ENCODE measurements at regions not wholly inside any gene's neighbourhood (a gene's known extent, or its start where the extent isn't known, plus 50 kb on each side); places are given as distances from the start of the nearest gene placed in this dataset.

GRCh38 chr7:42617071-42617765 lies 294.7 kb downstream of the C7orf25 start:
- no peak for DNase-seq

- DNase-seq, result no peak
Measured at GRCh38 chr7:42614636-42615035, 297.2 kb downstream of the C7orf25 start.

GRCh38 chr7:42611961-42612360 lies 299.9 kb downstream of the C7orf25 start:
- no peak for DNase-seq

GRCh38 chr7:42611289-42611928 lies 300.5 kb downstream of the C7orf25 start:
- DNase-seq, result no peak

GRCh38 chr7:42606193-42606905 lies 305.5 kb downstream of the C7orf25 start:
- no peak for DNase-seq

- DNase-seq, result no peak
Measured at GRCh38 chr7:42605406-42606192, 306.3 kb downstream of the C7orf25 start.

- DNase-seq, result no peak
Measured at GRCh38 chr7:42603496-42603895, 308.4 kb downstream of the C7orf25 start.

GRCh38 chr7:42597300-42597699 lies 314.6 kb downstream of the C7orf25 start:
- no peak for DNase-seq

GRCh38 chr7:42596737-42597136 lies 315.1 kb downstream of the C7orf25 start:
- no peak for DNase-seq

- no peak for DNase-seq
Measured at GRCh38 chr7:42593860-42594259, 318.0 kb downstream of the C7orf25 start.

GRCh38 chr7:42590771-42591310 lies 321.0 kb downstream of the C7orf25 start:
- no peak for DNase-seq

GRCh38 chr7:42588876-42589275 lies 323.0 kb downstream of the C7orf25 start:
- no peak for DNase-seq

GRCh38 chr7:42587806-42588205 lies 324.1 kb downstream of the C7orf25 start:
- DNase-seq, result no peak

GRCh38 chr7:42580061-42580460 lies 331.8 kb downstream of the C7orf25 start:
- DNase-seq, result no peak

GRCh38 chr7:42575171-42575570 lies 336.7 kb downstream of the C7orf25 start:
- no peak for DNase-seq

GRCh38 chr7:42574685-42575084 lies 337.2 kb downstream of the C7orf25 start:
- DNase-seq, result no peak

- no peak for DNase-seq
Measured at GRCh38 chr7:42573881-42574672, 337.1 kb upstream of the GLI3 start.

GRCh38 chr7:42572561-42572960 lies 335.6 kb upstream of the GLI3 start:
- DNase-seq, result no peak

GRCh38 chr7:42572056-42572455 lies 335.0 kb upstream of the GLI3 start:
- DNase-seq, result no peak

- no peak for DNase-seq
Measured at GRCh38 chr7:42570944-42571343, 333.9 kb upstream of the GLI3 start.

GRCh38 chr7:42567051-42567450 lies 330.0 kb upstream of the GLI3 start:
- no peak for DNase-seq

GRCh38 chr7:42561797-42562196 lies 324.8 kb upstream of the GLI3 start:
- no peak for DNase-seq
